ENCODE measurements at regions not wholly inside any gene's neighbourhood (a gene's known extent, or its start where the extent isn't known, plus 50 kb on each side); places are given as distances from the start of the nearest gene placed in this dataset.
A peak's percentile ranks its signal among the peaks of the same experiment; 100 is the strongest.
"Not testable (repeated sequence)": the region's sequence is repeated elsewhere in the genome, so short reads cannot be mapped to it uniquely, and the experiment has no call there.

GRCh38 chr7:96770758-96771157 is 61.1 kb upstream of the SEM1 start:
- DNase-seq (ENCODE audit: low read depth): no peak

DNA sequence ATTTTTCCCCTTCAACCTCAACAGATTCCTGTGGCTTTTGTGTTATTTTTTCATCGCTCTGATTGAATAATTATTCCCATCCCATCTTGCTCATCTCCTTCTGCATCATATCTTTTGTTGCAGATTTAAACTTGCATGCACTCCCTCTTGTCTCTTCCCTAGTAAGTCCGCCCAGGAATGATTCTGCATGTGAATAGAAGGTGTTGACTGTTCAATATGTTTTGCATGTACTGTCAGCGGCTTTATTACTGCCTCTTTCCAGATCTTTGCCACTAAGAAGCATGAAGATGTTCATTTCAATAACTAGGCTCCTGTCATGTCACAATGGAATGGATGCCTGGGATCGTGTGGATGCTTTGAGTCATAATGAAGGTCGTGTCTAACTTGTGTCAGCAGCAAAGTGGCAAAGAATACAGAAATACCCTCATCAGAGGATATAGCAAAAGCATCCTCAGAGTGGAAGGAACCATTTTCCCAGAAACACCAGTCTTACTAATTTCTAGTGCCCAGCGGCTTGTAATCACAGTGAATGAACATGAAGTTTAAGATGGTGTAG is 62.6 kb upstream of the SEM1 start:
- no peak for DNase-seq (ENCODE audit: low read depth)

DNA sequence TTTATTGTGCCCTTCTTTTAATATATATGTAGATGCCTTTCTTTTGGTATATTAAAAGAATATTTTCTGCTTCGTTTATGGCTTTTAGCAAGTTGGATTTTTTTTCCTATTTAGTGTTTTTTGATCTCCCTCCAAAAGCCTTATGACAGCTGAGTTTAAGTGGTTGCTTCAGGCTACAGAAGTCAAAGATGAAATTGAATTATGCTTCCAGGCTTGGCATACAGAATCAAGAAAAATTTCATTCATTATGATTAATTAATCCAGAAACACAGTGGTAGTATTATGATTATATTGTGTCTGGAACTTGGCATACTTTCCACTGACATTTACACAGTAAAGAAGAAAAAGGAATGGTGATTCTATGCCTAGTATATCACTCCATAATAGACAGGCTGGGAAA is 63.8 kb upstream of the SEM1 start:
- no peak for DNase-seq (ENCODE audit: low read depth)

- no peak for DNase-seq (ENCODE audit: low read depth)
Observed at GRCh38 chr7:96774358-96774757, 64.7 kb upstream of the SEM1 start.

DNA sequence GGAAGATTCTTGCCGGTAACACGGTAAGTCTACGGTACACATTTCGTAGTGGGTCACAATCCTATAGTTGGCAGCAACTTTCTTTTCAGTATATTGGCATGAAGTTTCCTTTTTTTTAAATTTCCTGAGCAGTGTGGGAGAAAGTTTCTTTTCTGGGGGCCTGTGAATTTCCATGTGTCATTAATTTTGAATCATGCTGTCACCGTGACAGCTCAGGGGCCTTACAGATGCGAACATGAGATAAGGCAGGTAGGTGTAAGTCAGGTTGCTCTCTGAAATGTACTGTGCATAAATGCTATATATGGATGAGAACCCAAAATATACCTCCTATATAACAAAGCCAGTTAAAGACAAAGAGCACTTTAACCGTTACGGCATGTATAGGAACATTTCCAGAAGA is 65.4 kb upstream of the SEM1 start:
- no peak for DNase-seq (ENCODE audit: low read depth)

DNA sequence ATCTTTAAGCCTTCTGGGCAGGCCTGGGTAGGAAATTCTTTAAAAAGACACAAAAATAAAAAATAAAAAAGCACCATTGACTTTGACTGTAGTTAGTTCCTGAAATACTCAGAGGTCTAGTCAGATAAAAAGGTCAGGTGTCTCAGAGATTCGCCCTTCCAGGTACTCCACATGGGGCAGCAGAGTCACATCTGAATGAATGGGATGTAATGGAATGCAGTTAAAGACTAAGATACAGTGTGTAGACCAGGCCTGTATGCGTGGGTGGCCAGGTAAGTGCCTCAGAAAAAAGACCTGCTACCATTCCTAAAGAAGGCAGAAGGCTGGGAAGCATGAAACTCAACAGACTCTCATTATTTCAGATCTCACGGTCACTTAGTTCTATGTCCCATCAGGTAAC is 68.6 kb upstream of the SEM1 start:
- no peak for DNase-seq (ENCODE audit: low read depth)

DNA sequence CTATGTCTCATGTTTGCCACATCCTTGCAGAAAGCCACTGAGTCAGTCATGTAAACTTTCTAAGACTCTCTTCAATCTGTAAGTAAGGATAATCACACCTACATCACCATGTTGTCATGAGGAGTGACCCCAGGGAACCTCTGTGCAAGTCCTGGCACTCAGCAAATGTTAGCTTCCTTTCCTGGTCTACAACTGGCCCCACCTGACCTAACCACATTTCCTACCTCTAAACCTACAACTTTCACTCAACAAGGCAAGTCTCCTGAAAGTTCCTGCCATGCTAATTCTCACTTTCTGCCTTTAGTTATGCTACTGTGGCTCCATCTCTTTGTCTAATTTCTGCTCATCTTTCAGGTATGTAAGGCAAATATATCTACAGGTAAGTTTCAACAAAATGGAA is 72.3 kb upstream of the SEM1 start:
- no peak for DNase-seq (ENCODE audit: low read depth)

DNA sequence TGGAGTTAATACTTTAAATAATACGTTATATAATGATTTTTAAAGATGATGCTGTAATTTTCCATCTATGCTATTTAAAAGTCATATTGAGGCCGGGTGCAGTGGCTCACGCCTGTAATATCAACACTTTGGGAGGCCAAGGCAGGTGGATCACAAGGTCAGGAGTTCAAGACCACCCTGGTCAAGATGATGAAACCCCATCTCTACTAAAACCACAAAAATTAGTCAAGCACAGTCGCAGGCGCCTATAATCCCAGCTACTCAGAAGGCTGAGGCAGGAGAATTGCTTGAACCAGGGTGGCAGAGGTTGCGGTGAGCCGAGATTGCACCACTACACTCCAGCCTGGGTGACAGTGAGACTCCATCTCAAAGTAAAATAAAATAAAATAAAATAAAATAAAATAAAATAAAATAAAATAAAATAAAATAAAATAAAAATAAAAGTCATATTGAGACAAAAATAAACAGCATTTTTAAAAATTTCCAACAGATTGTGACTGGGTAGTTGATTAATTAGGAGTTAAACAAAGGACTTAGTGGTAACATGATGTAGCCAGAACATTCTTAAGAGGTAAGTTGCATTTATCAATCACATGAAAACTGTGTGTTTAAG is 73.1 kb upstream of the SEM1 start:
- not testable (repeated sequence) for DNase-seq (ENCODE audit: low read depth)

DNA sequence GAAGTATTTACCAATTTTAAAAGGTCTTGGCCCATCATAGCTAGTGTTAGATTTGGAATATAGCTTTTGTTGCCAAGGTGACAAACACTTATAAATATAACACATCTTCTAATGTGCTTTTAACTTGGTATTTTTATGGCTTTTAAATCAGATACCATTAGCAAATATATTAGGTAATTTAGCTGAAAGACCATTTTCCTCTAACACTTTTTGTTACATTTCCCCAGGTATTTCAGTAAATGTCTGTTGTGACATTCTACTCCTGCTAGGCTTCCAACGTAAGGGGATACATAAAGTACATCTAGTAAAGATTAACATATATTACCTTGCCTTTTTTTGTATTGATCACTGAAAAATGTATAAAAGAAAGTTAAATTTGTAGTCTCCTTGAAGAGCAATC is 75.0 kb upstream of the SEM1 start:
- DNase-seq (ENCODE audit: low read depth): no peak

DNA sequence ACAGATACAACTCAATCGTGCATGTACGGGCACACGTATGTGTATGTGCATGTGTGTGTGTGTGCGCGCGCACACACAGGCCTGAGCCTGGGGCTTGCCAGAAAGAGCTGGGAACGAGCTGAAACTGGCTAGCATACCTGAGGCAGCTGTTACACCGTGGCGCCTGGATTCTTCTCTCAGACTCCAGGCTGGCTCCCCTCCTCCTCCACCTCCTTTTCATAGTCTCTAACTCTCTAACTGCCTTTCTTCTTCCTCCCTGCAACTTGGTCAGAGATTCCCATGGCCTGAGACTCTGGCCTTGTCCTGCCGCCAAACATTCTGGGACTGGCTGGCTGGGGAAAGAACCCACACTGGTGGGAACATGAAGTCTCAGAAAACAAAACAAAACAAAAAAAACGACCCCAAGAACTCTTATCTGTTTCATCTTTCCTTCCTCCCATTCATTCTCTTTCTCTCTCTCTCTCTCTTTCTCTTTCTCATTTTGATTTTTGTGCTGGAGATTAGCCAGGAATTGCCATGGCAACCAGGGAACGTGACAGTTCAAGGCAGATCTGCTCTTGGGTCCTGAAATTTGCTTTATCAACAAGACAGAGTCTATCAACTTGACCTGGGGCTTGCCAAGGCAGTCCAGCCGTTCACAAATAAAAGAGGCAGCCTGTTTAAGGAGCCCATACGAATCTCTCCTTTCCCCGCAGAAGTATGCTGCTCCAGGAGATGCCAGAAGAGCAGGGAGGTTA is 76.8 kb upstream of the SEM1 start:
- DNase-seq (ENCODE audit: low read depth): no peak

GRCh38 chr7:96786998-96787395 is 77.4 kb upstream of the SEM1 start:
- no peak for DNase-seq (ENCODE audit: low read depth)

DNA sequence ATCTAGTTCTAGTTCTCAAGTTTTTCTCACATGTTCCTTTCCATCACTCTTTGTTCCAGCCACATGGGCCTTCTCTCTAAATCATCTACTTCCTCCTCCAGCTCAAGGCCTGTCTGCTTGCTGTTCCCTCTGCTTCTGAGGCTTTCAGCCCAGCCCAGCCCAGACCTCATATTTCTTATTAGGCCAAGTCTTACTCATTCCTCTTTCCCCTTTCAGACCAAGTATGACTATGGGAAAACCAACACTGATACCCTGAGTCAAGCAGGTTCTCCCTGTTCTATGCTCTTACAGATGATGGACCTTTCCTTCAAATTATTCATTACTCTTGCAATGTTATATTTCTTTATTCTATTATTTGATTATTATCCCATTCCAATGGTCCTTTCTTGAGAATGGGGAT is 80.3 kb upstream of the SEM1 start:
- peak; percentile 12 for DNase-seq (ENCODE audit: low read depth)

DNA sequence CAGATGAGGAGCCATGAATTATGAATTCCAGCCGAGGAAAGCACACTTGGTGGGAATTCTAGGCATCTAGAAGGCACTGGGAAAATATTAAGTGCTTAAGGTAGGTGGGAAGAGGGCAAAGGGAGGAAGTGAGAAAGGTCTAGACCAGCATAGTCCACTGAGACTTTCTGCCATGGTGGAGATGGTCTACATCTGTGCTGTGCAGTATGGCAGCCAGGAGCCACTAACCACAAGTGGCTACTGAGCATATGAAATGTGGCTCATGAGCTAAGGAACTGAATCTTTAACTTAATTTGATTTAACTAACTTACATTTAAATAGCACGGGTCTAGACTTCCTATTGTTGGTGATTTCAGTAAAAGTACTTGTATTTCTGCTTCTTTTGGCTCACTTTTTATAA is 82.5 kb upstream of the SEM1 start:
- DNase-seq (ENCODE audit: low read depth): no peak

GRCh38 chr7:96794063-96794462 is 84.4 kb upstream of the SEM1 start:
- DNase-seq (ENCODE audit: low read depth): no peak

DNA sequence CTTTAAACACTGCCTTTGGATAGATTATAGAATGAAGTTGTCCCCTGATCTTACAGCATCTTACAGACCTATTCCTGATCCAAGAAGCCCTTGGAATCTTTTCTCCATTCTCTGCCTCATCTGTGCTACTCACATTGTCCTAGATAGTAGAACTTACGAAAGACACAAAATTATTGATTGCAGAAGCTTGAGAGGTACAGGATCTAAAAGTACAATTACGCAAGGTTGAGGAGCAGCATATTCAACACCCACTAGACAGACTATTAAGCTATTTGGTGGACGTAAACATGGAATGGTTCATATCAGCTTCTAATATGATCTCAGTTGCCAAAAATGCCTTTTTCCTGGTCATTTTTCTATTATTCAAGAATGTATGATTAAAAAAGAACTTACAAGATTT is 90.5 kb upstream of the SEM1 start:
- no peak for DNase-seq (ENCODE audit: low read depth)

DNA sequence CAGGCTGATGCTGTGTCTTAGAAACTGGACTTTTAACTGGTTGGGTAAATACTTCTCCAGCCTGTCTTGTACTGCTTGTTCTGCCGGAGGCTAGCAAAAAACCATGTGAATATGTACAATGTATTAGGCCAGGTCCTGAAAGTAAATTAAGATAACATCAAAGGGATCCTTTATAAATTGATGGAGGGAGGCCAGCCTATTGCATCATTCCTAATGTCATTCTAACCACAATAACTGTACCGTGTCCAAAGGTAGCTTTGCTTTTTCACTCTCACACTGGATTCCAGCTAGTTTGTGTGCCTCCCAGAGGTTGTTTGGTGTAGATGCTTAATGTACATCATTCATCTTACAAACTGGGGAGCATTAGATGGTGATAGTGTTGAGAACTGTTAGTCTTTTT is 91.2 kb upstream of the SEM1 start:
- DNase-seq (ENCODE audit: low read depth): no peak

DNA sequence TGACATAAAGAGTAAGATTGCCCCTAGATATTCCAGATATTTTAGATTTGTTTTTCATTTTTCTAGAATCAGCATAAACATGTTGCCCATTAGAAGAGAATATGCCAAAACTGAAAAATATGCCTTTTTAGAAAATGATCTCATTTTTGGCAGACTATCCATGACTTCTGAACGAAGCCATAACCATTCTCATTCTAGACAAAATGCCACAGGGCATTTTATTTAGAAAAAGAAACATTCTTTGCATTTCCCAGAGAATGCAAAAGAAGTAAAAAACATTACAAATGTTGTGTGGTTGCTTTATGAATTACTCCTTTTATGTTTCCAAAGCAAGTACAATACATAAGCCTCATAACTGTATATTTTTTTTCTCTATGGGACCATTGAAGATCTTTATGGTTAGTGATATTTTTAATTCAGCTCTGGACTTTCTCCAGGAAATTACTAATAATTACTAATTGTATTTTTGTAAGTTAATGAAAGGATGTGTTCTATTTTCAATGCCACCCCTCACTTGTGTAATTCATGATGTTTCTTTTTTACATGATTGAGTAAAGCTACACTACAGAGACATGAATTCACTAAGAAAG is 109.6 kb upstream of the SEM1 start:
- DNase-seq (ENCODE audit: low read depth): no peak

DNA sequence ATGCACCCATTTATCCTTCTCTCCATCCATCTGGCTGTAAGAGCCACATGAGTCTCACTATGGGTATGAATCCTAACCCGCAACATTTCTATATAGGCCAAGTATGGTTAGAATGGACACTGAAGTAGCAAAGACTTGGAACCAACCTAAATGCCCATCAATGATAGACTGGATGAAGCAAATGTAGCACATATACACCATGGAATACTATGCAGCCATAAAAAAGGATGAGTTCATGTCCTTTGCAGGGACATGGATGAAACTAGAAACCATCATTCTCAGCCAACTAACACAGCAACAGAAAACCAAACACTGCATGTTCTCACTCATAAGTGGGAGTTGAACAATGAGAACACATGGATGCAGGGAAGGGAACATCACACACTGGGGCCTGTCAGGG is 111.5 kb upstream of the SEM1 start:
- not testable (repeated sequence) for DNase-seq (ENCODE audit: low read depth)

DNA sequence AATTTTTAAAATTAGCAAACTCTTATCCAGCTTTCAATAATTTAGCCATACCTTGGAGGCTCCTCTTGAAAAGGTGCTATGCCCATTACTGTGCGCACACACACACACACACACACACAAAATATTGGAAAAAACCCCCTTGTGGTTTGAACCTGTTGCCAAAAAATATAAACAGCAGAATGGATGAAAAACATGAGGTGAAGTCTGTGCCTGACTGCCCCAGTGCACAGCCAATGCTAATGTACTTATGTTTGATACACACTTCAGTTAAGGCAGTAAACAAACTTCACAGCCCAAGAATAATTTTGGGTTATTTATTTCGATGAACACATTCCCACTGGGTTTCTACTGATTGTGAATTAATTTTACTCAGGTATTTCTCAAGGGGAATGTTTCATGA is 113.2 kb upstream of the SEM1 start:
- DNase-seq (ENCODE audit: low read depth): no peak

DNA sequence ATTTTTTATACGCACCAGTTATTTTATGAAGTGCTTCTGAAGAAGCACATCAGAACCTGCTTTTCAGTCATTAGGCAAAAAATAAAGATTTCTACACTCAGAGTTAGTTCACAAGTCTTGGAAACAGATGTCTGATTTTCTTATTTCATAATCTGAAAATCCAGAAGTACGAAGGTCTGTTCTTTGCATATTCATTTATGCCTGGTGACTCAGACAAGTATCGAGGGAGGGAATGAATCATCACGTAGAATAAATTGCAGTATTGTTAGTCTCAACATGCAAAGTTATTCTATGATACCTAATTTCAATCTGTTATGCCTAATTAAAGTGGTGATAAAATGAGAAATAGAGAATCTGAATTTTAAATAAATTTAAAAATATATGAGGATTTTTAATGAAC is 113.6 kb upstream of the SEM1 start:
- DNase-seq (ENCODE audit: low read depth): peak; percentile 79

- no peak for DNase-seq (ENCODE audit: low read depth)
Observed at GRCh38 chr7:96824686-96825085, 115.0 kb upstream of the SEM1 start.

DNA sequence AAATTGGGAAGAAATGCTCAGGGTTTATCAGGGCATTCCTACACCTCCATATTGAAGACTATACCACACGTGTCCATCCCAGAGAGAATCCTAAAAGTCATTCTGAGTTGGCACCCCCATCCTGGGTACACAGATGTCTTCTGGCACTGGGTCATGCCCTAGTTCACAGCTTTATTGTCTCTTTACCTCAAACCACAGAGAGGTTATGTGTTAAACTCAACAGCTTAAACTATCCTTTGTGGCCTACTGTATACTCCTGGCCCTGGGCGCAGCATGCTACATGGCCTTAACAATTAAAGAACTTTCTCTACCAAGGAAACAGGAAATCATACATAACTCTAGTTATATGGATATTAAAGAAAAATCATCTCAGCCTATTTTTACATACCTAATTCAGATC is 115.6 kb upstream of the SEM1 start:
- DNase-seq (ENCODE audit: low read depth): no peak

GRCh38 chr7:96826089-96826488 is 116.4 kb upstream of the SEM1 start:
- no peak for DNase-seq (ENCODE audit: low read depth)

- DNase-seq (ENCODE audit: low read depth): no peak
Observed at GRCh38 chr7:96827701-96828100, 118.1 kb upstream of the SEM1 start.

Data from stromal cell of bone marrow (primary cell).